ENCODE measurements at regions not wholly inside any gene's neighbourhood (a gene's known extent, or its start where the extent isn't known, plus 50 kb on each side); places are given as distances from the start of the nearest gene placed in this dataset.
"Not testable (repeated sequence)": the region's sequence is repeated elsewhere in the genome, so short reads cannot be mapped to it uniquely, and the experiment has no call there.

GRCh38 chr2:15752552-15753232 is 161.0 kb downstream of the DDX1 start:
- no peak for DNase-seq

GRCh38 chr2:15753233-15753798 is 161.6 kb downstream of the DDX1 start:
- no peak for DNase-seq

GRCh38 chr2:15753811-15754702 is 162.4 kb downstream of the DDX1 start:
- DNase-seq, result no peak

- no peak for DNase-seq
These were observed 163.0 kb downstream of the DDX1 start for GRCh38 chr2:15754703-15755099.

- DNase-seq, result no peak
These were observed 163.9 kb downstream of the DDX1 start for GRCh38 chr2:15755528-15755927.

- no peak for DNase-seq
These were observed 164.4 kb downstream of the DDX1 start for GRCh38 chr2:15756011-15756550.

GRCh38 chr2:15756882-15757819 is 165.5 kb downstream of the DDX1 start:
- DNase-seq, result no peak

- no peak for DNase-seq
These were observed 166.3 kb downstream of the DDX1 start for GRCh38 chr2:15757820-15758586.

GRCh38 chr2:15758848-15759247 is 167.2 kb downstream of the DDX1 start:
- DNase-seq, result no peak

GRCh38 chr2:15759385-15759784 is 167.7 kb downstream of the DDX1 start:
- no peak for DNase-seq

GRCh38 chr2:15759791-15760190 is 168.1 kb downstream of the DDX1 start:
- not testable (repeated sequence) for DNase-seq

GRCh38 chr2:15760232-15760910 is 168.7 kb downstream of the DDX1 start:
- no peak for DNase-seq

- DNase-seq, result no peak
These were observed 169.4 kb downstream of the DDX1 start for GRCh38 chr2:15761056-15761455.

GRCh38 chr2:15761910-15762309 is 170.2 kb downstream of the DDX1 start:
- no peak for DNase-seq

GRCh38 chr2:15762449-15762848 is 170.8 kb downstream of the DDX1 start:
- DNase-seq, result no peak

- DNase-seq, result no peak
These were observed 171.6 kb downstream of the DDX1 start for GRCh38 chr2:15763106-15763821.

- no peak for DNase-seq
These were observed 172.4 kb downstream of the DDX1 start for GRCh38 chr2:15763822-15764682.

GRCh38 chr2:15764683-15765011 is 173.0 kb downstream of the DDX1 start:
- no peak for DNase-seq

- DNase-seq, result no peak
These were observed 173.5 kb downstream of the DDX1 start for GRCh38 chr2:15765211-15765610.

Data from right kidney (tissue), 1 donor.